K562 (cell line): ENCODE measurements at regions not wholly inside any gene's neighbourhood (a gene's known extent, or its start where the extent isn't known, plus 50 kb on each side); places are given as distances from the start of the nearest gene placed in this dataset.

ENCODE experiments used
- ATAC-seq: fragments of 200-7000 bp; cut with Tn5 transposase; 3 replicates; pipeline ENCODE4 v1.9.1; 2020; ENCODE audit warnings: moderate library complexity
- BruUV-seq: library from RNA; stranded (reverse); fragments of 400-500 nt; replicated peaks from 2 replicates; lab custom pipeline; 2021; lab: Mats Ljungman, UMichigan
- CTCF ChIA-PET: fragments of 300-600 bp; formaldehyde crosslinking; extraction: SDS; loops from one replicate; lab custom pipeline; 2021; ENCODE audit warnings: low intra/inter-chr PET ratio; lab: Yijun Ruan, JAX
- POLR2A ChIA-PET: fragments of 300-600, 350-650 bp; sonication (Branson Sonifier 250); formaldehyde crosslinking; extraction: SDS; loops from one replicate; lab custom pipeline; 2021; ENCODE audit warnings: antibody characterized with exemption, inconsistent platforms; lab: Yijun Ruan, JAX
- DNase-seq, 4 experiments: peaks; one replicate each; pipeline versions ENCODE4 v3.0.0 to v3.0.0-alpha.2; 2011 to 2018; ENCODE audit warnings: low spot score in 3 of 4, mixed read lengths in 3 of 4; ENCODE audit errors: extremely low read depth in 1 of 4
- FAIRE-seq: peaks from 2 replicates; lab custom pipeline; 2011; peaks lifted over from hg19 to GRCh38; lab: Jason Lieb, UNC
- H2AFZ ChIP-seq: 2 replicates; pipeline ENCODE4 v1.6.0; 2011; ENCODE audit warnings: low read depth, low read length, control low read depth, inconsistent platforms
- H3K27ac ChIP-seq: fragments of 200-600 bp; 3 replicates; pipeline ENCODE4 v1.8.0; 2011; ENCODE audit warnings: low read depth, mild to moderate bottlenecking, control low read depth, inconsistent platforms, low read length, moderate library complexity, mixed read lengths; ENCODE audit errors: extremely low read depth
- H3K27me3 ChIP-seq, 2 experiments: fragments of 300-600 bp in 1 of 2; 2 replicates in 1 of 2; 3 replicates in 1 of 2; pipeline versions ENCODE4 v1.6.0 to v1.8.0; 2011; ENCODE audit warnings: inconsistent platforms in 2 of 2, low read length in 2 of 2, mild to moderate bottlenecking in 1 of 2, mixed read lengths in 1 of 2, moderate library complexity in 1 of 2; ENCODE audit not compliant: control insufficient read depth in 2 of 2, insufficient read depth in 2 of 2
- H3K36me3 ChIP-seq: fragments of 300-600 bp; 3 replicates; pipeline ENCODE4 v1.8.0; 2011; ENCODE audit warnings: mild to moderate bottlenecking, low read length, inconsistent platforms; ENCODE audit not compliant: control insufficient read depth, insufficient read depth
- H3K4me1 ChIP-seq, 2 experiments: fragments of 200-600 bp in 1 of 2; replicated peaks in 1 of 2; 2 replicates in 1 of 2; 3 replicates in 1 of 2; pipeline versions ENCODE4 v1.5.1 to v1.8.0; 2011; ENCODE audit warnings: inconsistent platforms in 2 of 2, low read length in 2 of 2, mild to moderate bottlenecking in 1 of 2, mixed read lengths in 1 of 2, moderate library complexity in 1 of 2; ENCODE audit not compliant: control insufficient read depth in 2 of 2, insufficient read depth in 2 of 2
- H3K4me2 ChIP-seq: 2 replicates; pipeline ENCODE4 v1.6.1; 2011; ENCODE audit warnings: low read length, control low read depth, inconsistent platforms, mixed read lengths; ENCODE audit not compliant: insufficient read depth
- H3K4me3 ChIP-seq: fragments of 200-600 bp; sonication (generic), shearing (Covaris generic); 2 replicates; pipeline ENCODE4 v1.5.1; 2016; ENCODE audit warnings: control low read depth, inconsistent platforms
- H3K79me2 ChIP-seq: fragments of 200-600 bp; 3 replicates; pipeline ENCODE4 v1.8.0; 2011; ENCODE audit warnings: low read length, inconsistent platforms; ENCODE audit not compliant: control insufficient read depth, insufficient read depth
- H3K9ac ChIP-seq, 2 experiments: 2 replicates each; pipeline versions ENCODE4 v1.6.0 to v1.6.1; 2011; ENCODE audit warnings: low read depth in 2 of 2, low read length in 2 of 2, control low read depth in 1 of 2, inconsistent platforms in 1 of 2, mild to moderate bottlenecking in 1 of 2, mixed read lengths in 1 of 2; ENCODE audit not compliant: insufficient read depth in 1 of 2
- H3K9me1 ChIP-seq: one replicate; pipeline ENCODE4 v1.6.0; 2011; ENCODE audit warnings: inconsistent platforms, mild to moderate bottlenecking, low read length, moderate library complexity; ENCODE audit not compliant: control insufficient read depth, insufficient read depth
- H3K9me3 ChIP-seq: replicated peaks from 2 replicates; pipeline ENCODE4 v1.5.1; 2011; ENCODE audit warnings: low read depth, low read length, inconsistent platforms; ENCODE audit not compliant: control insufficient read depth, insufficient read depth
- H4K20me1 ChIP-seq: replicated peaks from 2 replicates; pipeline ENCODE4 v1.6.1; 2011; ENCODE audit warnings: low read length, inconsistent platforms, mixed read lengths; ENCODE audit not compliant: control insufficient read depth, insufficient read depth
- BRF2 ChIP-seq: IDR thresholded peaks from 3 replicates; pipeline ENCODE4 v1.6.1; 2011; ENCODE audit warnings: borderline replicate concordance, mild to moderate bottlenecking; ENCODE audit not compliant: insufficient read length, insufficient read depth
- CEBPZ ChIP-seq: fragments of 150-350 bp; IDR thresholded peaks from 2 replicates; pipeline ENCODE4 v1.6.1; 2014; ENCODE audit warnings: low read depth, mild to moderate bottlenecking, low read length, borderline replicate concordance
- CREB1 ChIP-seq, 2 experiments: sonication (generic) in 1 of 2; formaldehyde crosslinking in 1 of 2; IDR thresholded peaks; 2 replicates each; pipeline versions ENCODE4 v1.6.1 to v1.8.0; 2012 to 2022; ENCODE audit warnings: inconsistent platforms in 1 of 2, mild to moderate bottlenecking in 1 of 2, missing genetic modification reagents in 1 of 2, moderate library complexity in 1 of 2
- HIVEP1 ChIP-seq: fragments of 250-450 bp; sonication (Bioruptor Pico); IDR thresholded peaks from 2 replicates; pipeline ENCODE4 v1.4.0; 2020; ENCODE audit warnings: mild to moderate bottlenecking
- LCOR ChIP-seq: sonication (generic); formaldehyde crosslinking; IDR thresholded peaks from 2 replicates; pipeline ENCODE4 v1.8.0; 2022; ENCODE audit warnings: mild to moderate bottlenecking, missing genetic modification reagents
- RFX1 ChIP-seq: fragments of 450-650 bp; IDR thresholded peaks from 2 replicates; pipeline ENCODE4 v1.6.1; 2016; ENCODE audit warnings: mild to moderate bottlenecking, moderate library complexity
- SMARCC2 ChIP-seq: fragments of 450-650 bp; IDR thresholded peaks from 2 replicates; pipeline ENCODE4 v1.6.1; 2017; ENCODE audit warnings: antibody characterized with exemption, moderate library complexity, mild to moderate bottlenecking, low read depth
- ZKSCAN1 ChIP-seq: fragments of 150-350 bp; IDR thresholded peaks from 2 replicates; pipeline ENCODE4 v1.6.1; 2016; ENCODE audit warnings: low read depth, low read length
- ZNF197 ChIP-seq: fragments of 200-800 bp; sonication (Bioruptor generic); IDR thresholded peaks from 2 replicates; pipeline ENCODE4 v1.6.1; 2016; ENCODE audit warnings: low read depth, missing genetic modification characterization, missing compliant biosample characterization
- ZNF277 ChIP-seq: fragments of 250-450 bp; sonication (Bioruptor Pico); IDR thresholded peaks from 2 replicates; pipeline ENCODE4 v1.8.0; 2022; ENCODE audit warnings: inconsistent platforms, mild to moderate bottlenecking, moderate library complexity, borderline replicate concordance
- ZNF696 ChIP-seq: fragments of 250-450 bp; sonication (Bioruptor Pico); conservative IDR thresholded peaks from 2 replicates; pipeline ENCODE4 v1.4.0; 2020; ENCODE audit warnings: mild to moderate bottlenecking, moderate library complexity
- WGBS: fragments of 100-300 bp; shearing (Covaris generic); methylation state at CpG from one replicate; pipeline ENCODE4 v1.1.6; 2016; ENCODE audit warnings: low coverage, mixed read lengths; ENCODE audit not compliant: insufficient coverage; ENCODE audit errors: missing lambda C conversion rate; 5-methylcytosine and 5-hydroxymethylcytosine counted together
- in situ Hi-C: fragments of 300-500 bp; cut with MboI; formaldehyde crosslinking; loops from 4 replicates; pipeline ENCODE4 v1.15.0; 2018; ENCODE audit warnings: inconsistent platforms, mixed read lengths
- intact Hi-C: fragments of 100-400 bp; cut with micrococcal nuclease; formaldehyde crosslinking; loops from 2 replicates; pipeline ENCODE4 v1.14.2; 2022

DNA sequence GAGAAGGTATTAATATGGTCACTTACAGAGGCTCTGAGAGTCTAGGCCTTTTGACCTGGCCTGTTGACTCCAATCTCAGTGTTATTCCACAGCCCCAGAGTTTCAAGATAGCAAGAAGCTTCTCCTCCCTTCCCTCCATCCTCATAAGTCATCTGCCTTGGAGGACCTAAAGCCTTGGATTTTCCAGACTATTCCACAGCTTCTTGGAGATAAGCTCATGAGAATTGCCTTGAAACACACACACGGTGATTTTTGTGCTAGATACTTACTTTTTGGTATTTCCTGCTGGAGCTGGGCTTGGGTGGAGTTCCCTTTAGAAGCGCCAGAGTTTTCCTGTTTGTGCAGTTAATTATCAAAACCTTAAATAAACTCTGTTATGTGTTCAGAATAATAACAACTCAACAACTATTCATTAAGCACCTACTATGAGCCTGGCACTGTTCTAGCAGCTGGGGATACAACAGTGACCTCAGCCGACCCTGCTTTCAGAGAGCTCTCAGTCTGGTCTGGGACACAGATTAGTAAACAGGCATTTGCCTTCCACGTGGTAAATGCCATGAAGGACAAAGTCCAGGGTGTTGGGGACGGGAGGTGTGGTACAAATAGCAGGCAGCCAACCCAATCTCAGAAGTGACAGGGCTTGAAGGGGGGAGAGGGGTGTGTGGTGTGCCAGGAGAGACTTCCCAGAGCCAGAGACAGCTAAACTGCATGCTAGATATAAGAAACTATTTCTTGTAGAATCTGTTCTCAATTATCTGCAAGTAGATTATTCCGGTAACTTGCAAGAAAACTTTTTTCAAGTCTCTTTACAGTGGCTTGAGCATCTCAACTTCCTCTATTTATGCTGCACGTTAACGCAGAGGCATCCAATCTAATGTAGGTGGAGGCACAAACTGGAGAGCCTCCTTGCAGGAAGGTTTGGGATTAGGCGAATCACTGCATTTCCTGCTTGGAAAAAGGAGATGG, 55.9 kb upstream of the KLF9 start:
- FAIRE-seq (no peak), DNase-seq (no peak), ATAC-seq (no peak)
- BruUV-seq, result no TSS peak
- H3K79me2 ChIP-seq, result no peaks in the 10 kb centered on the region
- H2AFZ ChIP-seq, result 0 out of 2 replicates have a peak overlapping the region, but pooled peaks have one; percentile 16
- H3K9me1 ChIP-seq, result no peaks in the 10 kb centered on the region
- no peaks in the 10 kb centered on the region for H3K36me3 ChIP-seq
- no peaks in the 10 kb centered on the region for H4K20me1 ChIP-seq
- no peaks in the 10 kb centered on the region for H3K27me3 ChIP-seq
- WGBS, result 30% methylated on average over 9 of the region's 9 CpGs
- no peak overlapping the region for H3K9ac ChIP-seq
- in situ Hi-C loops, result no loop called here
- no peak overlapping the region for H3K4me2 ChIP-seq
- no peak overlapping the region for H3K27ac ChIP-seq
- intact Hi-C loops, result no loop called here
- ChIA-PET POLR2A (interaction anchor here (0.6 to 1.6 kb wide), 3 partner anchors 50 to 62 kb away, joined by 3 to 6 read pairs (median 3); no protein-coding TSS in a partner anchor), CTCF (no interaction called here)
- no peaks in the 10 kb centered on the region for H3K9me3 ChIP-seq
- no peak for TF ChIP-seq ZNF277 (CRISPR knock-in tag)
- TF ChIP-seq ZKSCAN1, result no peak
- TF ChIP-seq LCOR (CRISPR knock-in tag), result no peak
- no peak for TF ChIP-seq ZNF696 (CRISPR knock-in tag)
- no peak for TF ChIP-seq ZNF197 (CRISPR knock-in tag)
- TF ChIP-seq BRF2, result no peak
- TF ChIP-seq HIVEP1 (CRISPR knock-in tag), result no peak
- TF ChIP-seq CREB1 (IDR thresholded peaks at IDR 0.05), result no peak
- TF ChIP-seq CREB1 (CRISPR knock-in tag; IDR thresholded peaks at IDR 0.05), result no peak
- TF ChIP-seq CEBPZ, result no peak
- TF ChIP-seq RFX1, result no peak
- no peak for TF ChIP-seq SMARCC2
- no peak overlapping the region for H3K4me3 ChIP-seq
- H3K4me1 ChIP-seq, result peaks cover 0 to 2% of the 10 kb centered on the region in 2 experiments; a peak in 3 of 5 replicates
